ENCODE measurements at regions not wholly inside any gene's neighbourhood (a gene's known extent, or its start where the extent isn't known, plus 50 kb on each side); places are given as distances from the start of the nearest gene placed in this dataset.

GRCh38 chr13:70889163-70889562, 780.9 kb upstream of the KLHL1 start:
- Mint-ChIP-seq H3K4me3 (ENCODE audit: low read depth) (no peak overlapping the region), H3K36me3 (ENCODE audit: insufficient read depth) (no peaks in the 10 kb centered on the region), H3K27me3 (no peaks in the 10 kb centered on the region), H3K27ac (no peak overlapping the region), H3K4me1 (ENCODE audit: low read depth) (peaks cover 2% of the 10 kb centered on the region), H3K9me3 (ENCODE audit: low read depth) (peaks cover 17% of the 10 kb centered on the region)
- DNase-seq (ENCODE audit: low spot score, unreplicated experiment): no peak
- no peak for TF ChIP-seq CTCF (IDR thresholded peaks at IDR 0.05; ENCODE audit: unreplicated experiment)

GRCh38 chr13:70884196-70884595, 775.9 kb upstream of the KLHL1 start:
- Mint-ChIP-seq H3K27ac (no peak overlapping the region), H3K27me3 (no peaks in the 10 kb centered on the region), H3K36me3 (ENCODE audit: insufficient read depth) (no peaks in the 10 kb centered on the region), H3K4me3 (ENCODE audit: low read depth) (no peak overlapping the region), H3K9me3 (ENCODE audit: low read depth) (peaks cover 20% of the 10 kb centered on the region), H3K4me1 (ENCODE audit: low read depth) (no peaks in the 10 kb centered on the region)
- TF ChIP-seq CTCF (IDR thresholded peaks at IDR 0.05; ENCODE audit: unreplicated experiment): no peak
- no peak for DNase-seq (ENCODE audit: low spot score, unreplicated experiment)

- no peak for DNase-seq (ENCODE audit: low spot score, unreplicated experiment)
- H3K4me3 Mint-ChIP-seq (ENCODE audit: low read depth): no peak overlapping the region
- H3K36me3 Mint-ChIP-seq (ENCODE audit: insufficient read depth): no peaks in the 10 kb centered on the region
- peaks cover 5% of the 10 kb centered on the region for H3K4me1 Mint-ChIP-seq (ENCODE audit: low read depth)
- H3K27me3 Mint-ChIP-seq: no peaks in the 10 kb centered on the region
- TF ChIP-seq CTCF (IDR thresholded peaks at IDR 0.05; ENCODE audit: unreplicated experiment): no peak
- H3K27ac Mint-ChIP-seq: no peak overlapping the region
- H3K9me3 Mint-ChIP-seq (ENCODE audit: low read depth): peaks cover 3% of the 10 kb centered on the region
Measured at GRCh38 chr13:70874636-70875035, 766.4 kb upstream of the KLHL1 start.

GRCh38 chr13:70864731-70865130, 756.5 kb upstream of the KLHL1 start:
- H3K4me3 Mint-ChIP-seq (ENCODE audit: low read depth): no peak overlapping the region
- no peak for DNase-seq (ENCODE audit: low spot score, unreplicated experiment)
- no peaks in the 10 kb centered on the region for H3K27me3 Mint-ChIP-seq
- peaks cover 5% of the 10 kb centered on the region for H3K9me3 Mint-ChIP-seq (ENCODE audit: low read depth)
- peaks cover 1% of the 10 kb centered on the region for H3K36me3 Mint-ChIP-seq (ENCODE audit: insufficient read depth)
- no peak for TF ChIP-seq CTCF (IDR thresholded peaks at IDR 0.05; ENCODE audit: unreplicated experiment)
- H3K27ac Mint-ChIP-seq: no peak overlapping the region
- H3K4me1 Mint-ChIP-seq (ENCODE audit: low read depth): peaks cover 3% of the 10 kb centered on the region

- no peak for DNase-seq (ENCODE audit: low spot score, unreplicated experiment)
- no peak for TF ChIP-seq CTCF (IDR thresholded peaks at IDR 0.05; ENCODE audit: unreplicated experiment)
- Mint-ChIP-seq H3K36me3 (ENCODE audit: insufficient read depth) (peaks cover 1% of the 10 kb centered on the region), H3K4me1 (ENCODE audit: low read depth) (peaks cover 6% of the 10 kb centered on the region), H3K27ac (peak overlapping the region; percentile 22), H3K4me3 (ENCODE audit: low read depth) (no peak overlapping the region), H3K9me3 (ENCODE audit: low read depth) (peaks cover 5% of the 10 kb centered on the region), H3K27me3 (no peaks in the 10 kb centered on the region)
Measured at GRCh38 chr13:70856711-70857110, 748.5 kb upstream of the KLHL1 start.

Data from progenitor cell of endocrine pancreas (in vitro differentiated cells).